HG03469 (cell line): ENCODE measurements at regions not wholly inside any gene's neighbourhood (a gene's known extent, or its start where the extent isn't known, plus 50 kb on each side); places are given as distances from the start of the nearest gene placed in this dataset.

Source experiments
- ATAC-seq: cut with Tn5 transposase; IDR thresholded peaks from one replicate; pipeline ENCODE4 v1.9.1; 2021; ENCODE audit warnings: mild to moderate bottlenecking, moderate library complexity, moderate number of reproducible peaks; ENCODE audit not compliant: unreplicated experiment

DNA sequence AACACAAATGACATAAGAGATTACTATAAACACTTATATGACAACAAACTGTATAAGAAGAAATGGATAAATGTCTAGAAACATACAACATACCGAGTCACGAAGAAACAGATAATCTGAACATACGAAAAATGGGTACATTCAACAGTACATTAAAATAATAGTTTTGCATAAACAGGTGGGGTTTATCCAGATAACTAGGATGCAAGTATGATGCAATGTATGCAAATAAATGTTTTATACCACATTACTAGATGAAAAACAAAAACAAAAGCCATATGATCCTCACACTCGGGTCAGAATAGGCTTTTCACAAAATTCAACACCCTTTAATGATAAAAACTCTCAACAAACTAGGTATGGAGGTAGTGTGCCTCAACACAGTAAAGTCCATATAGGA lies 1585.7 kb downstream of the BRINP3 start:
- no peak for ATAC-seq

DNA sequence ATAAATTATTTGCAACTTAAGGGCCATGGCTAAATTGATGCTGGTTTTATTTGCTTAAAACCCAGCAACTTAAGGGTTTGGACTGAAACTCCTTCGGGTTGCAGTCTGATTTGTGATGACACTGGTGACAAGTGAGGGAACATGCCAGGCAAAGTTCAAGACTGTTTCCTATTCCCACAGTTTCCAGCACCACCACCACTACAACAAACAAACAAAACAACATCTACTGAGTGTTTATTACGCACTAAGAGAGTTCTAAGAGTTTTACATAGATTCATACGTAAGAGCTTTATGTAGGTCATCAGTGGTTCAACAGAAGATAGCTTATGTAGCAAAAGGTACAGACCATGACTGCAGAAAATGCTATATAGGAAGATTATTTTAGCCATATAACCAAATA lies 1582.1 kb downstream of the BRINP3 start:
- no peak for ATAC-seq

DNA sequence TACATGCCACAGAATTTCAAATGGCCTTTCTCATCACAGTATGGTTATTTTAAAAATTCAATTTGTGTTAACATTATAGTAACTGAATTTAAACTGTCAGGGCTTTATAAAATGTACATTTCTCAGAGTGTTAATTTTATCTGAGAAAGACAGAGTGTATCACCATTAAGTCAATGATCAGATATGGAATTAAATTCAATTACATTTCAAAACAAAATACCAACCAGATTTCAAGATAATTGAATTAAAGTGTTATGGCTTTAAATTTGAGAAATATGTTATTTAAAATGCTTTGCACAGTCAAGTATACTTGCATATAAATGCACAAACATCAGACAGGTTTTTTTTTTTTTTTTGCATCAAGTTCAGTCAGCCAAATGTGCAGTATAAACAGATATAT lies 1574.4 kb downstream of the BRINP3 start:
- ATAC-seq = no peak

DNA sequence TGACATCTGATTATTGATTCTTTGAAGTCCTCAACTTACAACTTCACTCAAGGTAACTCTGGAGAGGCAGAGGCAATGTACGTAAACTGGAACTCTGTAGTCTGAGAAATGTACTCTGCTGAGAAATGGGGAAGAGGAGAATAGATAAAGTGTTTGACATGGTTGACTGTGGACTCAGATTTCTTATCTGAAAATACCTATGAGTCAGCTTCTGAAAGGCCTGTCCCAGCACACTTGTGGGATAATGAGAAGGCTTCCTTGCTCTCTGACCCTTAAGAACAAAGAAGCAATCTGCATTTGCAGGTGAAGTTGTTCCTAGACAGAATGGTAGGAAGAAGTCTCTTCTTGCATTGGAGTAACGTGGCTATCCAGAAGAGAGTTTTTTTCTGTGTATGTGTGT lies 1573.5 kb downstream of the BRINP3 start:
- ATAC-seq = no peak

DNA sequence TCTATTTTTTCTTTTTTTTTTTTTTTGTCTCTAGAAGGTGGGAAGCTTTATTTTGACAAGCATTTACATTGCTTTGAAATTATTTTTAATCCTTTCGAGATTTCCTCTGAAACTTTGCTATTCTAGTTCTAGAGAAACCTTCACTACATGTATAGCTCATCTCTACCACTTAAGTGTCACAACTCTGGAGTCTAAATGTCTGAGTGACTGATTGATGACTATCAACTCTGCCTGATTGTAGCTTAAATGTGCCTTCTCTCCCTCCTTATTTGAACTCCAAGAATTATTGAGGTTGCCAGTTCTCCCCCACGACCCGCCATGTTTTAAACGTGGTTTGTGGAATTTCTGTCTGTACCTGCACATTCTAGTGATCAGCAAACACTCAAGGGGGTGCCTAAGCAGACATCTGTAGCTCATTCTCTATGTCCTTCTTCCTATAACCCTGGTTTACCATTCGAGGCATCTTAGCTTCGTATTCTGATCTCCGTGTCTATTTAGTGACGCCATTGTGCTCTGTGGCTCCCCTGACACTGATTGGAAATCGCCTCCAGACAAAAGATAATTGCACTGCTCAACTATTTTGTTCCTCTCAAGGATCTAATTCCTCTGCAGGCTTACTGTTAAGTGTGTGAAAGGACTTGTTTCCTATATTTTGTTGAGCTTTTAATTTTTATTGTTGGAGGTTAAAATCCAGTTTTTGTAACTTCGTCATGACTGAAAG lies 1570.6 kb downstream of the BRINP3 start:
- ATAC-seq = no peak

DNA sequence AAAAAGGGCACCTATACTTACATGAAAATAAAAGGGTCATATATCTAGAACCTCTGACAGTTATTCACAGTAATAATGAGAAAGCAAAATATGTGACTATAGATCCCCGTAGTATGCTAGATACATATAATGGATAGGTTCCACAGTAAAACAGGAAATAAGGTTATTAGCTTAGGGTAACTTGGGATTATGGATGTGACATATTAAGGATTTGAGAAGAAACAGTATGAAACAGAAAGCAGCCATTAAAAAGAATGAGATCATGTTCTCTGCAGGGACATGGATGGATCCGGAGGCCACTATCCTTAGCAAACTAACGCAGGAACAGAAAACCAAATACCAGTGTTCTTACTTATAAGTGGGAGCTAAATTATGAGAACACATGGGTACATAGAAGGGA lies 1547.3 kb downstream of the BRINP3 start:
- no peak for ATAC-seq

DNA sequence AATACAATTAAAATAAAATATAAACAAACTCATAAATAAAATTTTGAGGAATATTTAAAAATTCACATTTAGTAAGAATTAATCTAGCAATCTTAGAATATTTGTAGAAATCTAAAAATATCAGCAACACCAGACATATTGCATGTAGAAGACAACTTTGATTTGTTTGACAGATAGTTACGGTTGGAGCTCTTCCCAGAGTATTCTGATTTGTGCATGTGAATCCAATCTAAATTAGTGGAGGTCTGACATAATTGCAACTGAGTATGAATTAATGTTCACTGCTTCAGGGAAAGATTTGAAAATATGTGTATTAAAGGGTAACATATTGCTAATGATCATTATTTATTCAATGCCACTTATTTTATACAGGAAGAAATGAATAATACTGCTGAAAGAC lies 1546.2 kb downstream of the BRINP3 start:
- ATAC-seq = no peak

DNA sequence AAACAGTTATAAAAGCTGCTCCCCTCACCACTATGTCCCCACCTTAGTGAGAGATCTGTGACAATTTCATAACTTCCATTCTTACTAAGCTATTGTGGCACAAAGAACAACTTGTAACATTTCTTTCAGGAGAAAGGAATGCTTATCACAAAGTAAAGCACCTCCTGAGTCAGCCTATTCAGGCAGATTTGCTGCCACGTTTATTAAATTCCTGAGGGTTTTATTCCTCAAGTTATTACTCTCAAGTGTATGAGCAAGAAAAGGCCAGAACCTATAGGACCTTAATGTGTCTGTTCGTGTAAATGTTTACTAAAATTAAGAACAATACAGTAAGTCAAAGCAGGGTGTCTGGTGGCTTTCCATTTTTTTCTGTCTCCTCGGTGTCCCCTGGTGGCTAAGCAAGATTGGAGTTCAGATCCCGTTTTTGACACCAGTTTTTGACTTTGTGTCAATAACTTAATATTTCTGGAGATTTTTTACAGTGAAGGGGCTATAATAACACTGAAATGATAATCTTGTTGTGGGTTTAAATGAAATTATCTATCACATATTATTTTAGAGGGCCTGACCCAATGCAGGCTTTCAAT lies 1539.6 kb downstream of the BRINP3 start:
- ATAC-seq = no peak

DNA sequence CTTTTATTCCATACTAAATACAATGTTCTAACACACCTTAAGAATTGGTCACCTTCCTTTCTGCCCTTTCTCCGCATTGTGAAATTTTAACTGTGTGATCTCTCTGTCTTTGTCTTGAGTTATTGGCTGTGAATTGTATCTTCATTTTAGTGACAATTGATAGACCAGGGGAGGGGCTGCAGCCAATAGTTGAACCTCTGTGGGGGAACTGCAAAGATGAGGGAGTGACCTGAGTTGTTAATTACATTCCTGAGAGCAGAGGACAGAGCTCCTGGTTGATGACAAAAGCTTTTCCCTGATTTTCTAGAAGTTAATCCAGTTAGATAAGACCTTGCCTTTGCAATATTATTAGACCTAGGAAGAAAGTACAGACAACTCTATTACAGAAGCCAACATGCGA lies 1535.7 kb downstream of the BRINP3 start:
- ATAC-seq = no peak

DNA sequence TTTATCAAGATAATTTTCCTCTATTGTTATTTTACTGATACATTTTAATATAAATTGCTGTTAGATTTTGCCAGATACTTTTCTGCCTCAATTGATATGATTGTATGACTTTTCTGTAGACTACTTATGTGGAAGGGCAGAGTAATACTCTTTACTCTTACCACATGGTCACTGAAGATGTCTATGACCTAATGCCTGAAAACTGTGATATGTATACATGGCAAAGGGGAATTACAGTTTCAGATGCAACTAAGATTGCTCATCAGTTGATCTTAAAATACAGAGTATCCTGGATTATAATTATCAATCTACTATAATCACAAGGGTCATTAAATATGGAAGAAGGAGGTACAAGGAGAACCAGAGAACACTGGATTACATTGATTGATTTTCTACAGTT lies 1528.0 kb downstream of the BRINP3 start:
- no peak for ATAC-seq

DNA sequence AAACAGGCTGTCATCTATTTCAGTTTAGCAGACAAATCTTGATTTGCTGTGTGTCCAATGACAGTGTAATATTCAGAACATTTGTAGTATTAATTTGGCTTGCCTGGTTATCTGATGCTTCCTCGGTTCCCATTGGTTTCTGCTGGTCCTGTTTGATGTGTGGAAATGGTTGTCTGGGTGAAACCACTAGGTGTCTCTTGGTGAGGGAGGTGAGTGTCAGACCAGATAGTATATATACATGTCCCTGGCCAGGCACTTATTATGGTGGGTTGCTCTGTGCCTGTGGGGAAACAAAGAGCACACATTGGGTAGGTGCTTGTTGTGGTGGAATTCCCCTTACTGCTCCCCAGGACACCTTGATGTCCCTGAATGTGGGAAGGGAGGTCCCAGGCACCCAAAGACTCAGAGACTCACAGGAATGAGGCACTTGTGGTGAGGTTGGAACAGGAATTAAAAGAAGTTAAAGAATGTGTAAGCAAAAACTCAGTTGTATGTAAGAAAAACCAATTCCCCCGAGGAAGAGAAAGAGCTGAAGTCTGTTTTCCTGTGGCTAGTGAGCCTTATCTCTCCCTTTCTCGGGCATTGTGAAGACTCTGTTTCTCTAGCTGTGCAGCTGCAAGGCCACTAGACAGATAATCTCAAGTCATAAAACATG lies 1519.1 kb downstream of the BRINP3 start:
- no peak for ATAC-seq

DNA sequence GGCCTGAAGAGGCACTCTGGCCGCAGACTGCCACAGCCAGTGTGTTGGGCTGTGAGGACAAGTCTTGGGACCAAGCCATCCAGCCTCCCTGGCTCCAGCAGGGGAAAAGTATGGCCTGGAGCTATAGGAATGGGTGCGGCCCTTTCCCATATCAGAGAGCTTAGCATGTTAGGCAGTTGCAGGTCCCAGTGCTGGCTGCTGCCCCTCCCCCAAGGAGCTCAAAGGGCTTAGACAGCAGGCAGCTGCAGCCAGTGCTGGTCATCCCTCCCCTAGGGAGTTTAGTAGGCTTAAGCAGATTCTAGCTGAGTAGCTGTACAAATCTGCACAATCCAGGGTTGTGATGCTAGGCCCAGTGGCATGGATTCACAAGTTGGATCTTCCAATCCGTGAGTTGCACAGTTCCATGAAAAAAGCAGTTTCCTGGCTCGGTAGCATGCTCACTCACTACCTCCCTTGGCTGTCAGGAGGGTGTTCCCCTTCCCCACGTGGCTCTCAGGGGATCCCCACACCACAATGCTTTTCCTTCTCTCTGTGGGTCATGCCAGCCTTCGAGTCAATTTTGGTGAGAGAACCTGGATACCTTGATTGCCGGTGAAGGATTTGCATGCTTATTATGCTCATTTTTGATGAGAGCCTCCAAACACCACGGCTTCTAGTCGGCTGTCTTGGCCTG lies 1490.8 kb downstream of the BRINP3 start:
- no peak for ATAC-seq

DNA sequence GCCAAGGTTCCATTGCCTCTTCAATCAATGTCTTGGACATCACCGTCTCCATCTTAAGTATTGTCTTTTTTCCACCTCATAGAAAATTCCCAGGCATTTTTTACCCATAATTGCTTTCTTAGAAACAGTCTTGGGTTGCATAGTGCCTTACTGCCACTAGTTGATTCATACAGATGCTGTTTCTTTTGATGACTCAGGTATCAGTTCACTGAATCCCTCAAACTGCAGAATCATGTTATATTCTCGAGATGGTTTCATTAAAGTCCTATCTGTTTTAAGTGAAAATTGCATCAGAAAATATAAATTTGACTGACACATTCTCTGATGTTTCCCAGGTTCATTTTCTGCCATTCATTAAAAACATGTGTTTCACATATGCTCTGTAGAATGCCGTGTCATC lies 1489.1 kb downstream of the BRINP3 start:
- no peak for ATAC-seq

DNA sequence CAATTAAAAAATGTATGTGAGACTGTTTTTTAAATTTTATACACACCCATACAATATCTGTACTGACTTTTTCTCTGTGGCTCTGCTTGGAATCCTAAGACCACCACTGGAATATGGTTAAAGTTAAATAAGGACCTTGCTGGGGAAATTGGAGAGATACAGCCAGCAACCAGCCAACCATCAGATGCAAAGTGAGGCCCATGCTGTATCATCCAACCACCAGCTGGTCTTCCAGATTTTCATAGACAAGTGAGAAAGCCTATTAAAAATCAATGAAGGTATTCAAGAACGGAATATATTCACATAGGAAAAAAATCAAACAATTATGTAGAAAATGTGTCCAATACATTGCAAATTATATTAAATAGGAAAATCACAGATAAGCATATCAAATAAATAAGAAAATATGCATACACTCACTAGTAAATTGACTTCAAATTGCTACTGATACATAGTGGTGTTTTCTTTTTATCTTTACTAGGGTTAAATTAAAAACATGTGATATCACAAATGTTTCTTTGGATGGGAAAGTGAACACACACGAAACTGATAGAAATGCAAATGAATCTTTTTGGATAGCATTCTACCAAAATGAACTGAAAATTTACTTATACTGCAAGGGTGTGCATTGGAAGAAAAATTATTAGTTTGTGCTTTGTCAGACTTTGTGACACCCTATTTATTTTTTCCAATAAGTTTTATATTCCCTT lies 1486.3 kb downstream of the BRINP3 start:
- no peak for ATAC-seq

DNA sequence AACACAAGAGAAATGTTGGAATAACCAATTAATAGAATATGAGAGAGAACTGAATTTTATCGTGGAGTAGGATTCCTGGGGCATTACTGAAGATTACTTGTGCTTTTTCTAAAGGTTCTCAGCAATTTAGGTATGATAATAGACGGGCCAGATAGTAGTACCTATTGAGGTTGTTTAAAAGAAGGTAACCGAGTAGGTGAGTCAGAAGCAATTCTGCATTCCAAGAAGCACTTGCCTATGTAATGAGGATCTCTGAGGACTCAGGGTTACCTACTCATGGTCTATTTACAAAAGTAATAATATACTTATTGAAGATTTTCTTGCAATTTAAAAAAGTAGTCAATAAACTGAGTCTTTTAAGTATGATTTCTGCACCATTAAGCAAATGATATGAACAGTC lies 1469.8 kb downstream of the BRINP3 start:
- no peak for ATAC-seq

DNA sequence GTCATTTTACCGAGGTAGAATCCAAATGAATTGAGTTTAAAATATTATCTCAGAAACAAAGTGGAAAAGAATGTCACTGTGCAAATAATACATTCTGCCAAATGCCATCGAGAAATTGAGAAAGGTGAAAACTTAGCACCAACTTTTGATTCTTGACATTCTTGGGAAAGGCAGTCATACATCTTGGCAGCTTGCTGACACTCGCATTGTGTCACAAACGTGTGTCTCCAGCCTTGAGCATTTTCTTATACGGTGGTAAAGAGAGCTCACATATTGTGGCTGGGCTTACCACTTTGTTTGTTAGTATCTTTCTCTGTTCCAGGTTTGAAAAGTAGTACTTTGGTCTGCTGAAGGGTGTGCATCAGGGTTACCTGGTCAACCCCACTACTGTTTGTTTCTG lies 1456.1 kb downstream of the BRINP3 start:
- ATAC-seq = no peak

DNA sequence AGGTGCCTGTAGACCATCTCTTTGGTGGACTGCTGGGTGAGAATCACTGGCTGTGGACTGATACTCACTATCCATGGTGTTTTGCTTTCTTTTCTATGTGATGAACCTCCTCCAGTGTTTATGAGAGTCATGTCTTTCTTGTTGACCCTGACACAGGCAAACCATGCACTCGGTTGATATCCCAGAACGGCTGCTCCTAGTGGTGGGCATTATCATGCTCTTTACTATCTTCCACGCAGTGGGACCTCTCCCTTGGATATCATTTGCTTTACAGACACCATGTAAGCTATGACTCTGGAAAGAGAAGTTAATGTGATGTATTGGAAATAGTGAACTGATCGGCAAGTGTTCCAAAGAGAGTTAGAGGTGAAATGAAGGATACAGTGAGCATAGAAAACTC lies 1455.6 kb downstream of the BRINP3 start:
- ATAC-seq = no peak

DNA sequence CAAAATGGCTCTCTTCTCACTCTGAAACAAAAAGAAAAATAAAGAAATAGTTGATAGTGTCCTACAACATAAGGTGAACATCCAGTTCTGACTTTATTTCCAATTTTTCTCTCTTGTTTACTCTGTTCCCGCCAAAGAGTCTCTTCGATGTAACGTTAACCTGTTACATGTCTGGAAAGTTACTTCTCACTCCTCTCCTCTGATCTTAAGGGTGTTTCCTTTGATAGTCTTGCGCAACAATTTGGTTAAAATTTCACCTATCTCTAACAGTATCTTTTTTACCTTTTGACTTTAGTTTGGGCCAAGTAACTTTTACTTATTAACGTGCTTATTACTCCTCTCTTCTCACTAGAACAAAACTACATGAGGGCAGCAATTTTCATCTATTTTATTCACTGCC lies 1450.2 kb downstream of the BRINP3 start:
- ATAC-seq = no peak

DNA sequence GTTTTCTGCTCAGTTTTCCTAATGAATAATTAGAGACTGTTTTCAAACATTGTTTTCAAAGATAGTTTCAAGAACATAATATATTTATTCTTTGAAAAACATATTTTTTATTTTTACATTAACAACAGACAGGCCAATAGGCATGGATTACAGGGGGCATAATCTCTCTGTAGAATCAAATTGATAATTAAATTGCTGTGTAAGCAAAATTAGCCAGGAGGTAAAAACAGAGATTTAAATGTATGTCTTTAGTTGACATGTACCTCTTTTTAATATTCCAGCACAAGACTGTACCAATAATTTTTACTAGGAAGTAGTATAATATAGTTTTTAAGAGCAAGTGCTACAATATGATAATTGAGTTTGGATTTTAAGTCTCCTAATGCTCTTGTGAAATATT lies 1444.5 kb downstream of the BRINP3 start:
- no peak for ATAC-seq

DNA sequence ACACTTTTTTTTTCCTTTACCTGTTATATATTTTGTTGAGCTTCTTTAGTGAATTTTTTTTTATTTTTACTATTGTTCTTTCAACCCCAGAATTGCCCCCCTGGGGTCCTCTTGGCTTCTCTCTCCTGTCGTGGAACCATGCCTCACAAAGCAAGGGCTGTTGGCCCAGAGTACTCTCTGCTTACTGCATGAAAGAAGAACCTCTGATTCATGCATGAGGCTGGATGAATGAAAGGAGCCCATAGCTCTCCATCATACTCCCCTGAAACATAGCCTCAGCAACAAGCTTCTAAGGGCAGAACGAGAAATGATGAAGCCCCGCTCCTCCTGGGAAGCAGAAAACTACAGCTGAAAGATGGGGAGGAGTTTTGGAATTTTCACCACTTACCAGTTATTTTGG lies 1441.0 kb downstream of the BRINP3 start:
- no peak for ATAC-seq

DNA sequence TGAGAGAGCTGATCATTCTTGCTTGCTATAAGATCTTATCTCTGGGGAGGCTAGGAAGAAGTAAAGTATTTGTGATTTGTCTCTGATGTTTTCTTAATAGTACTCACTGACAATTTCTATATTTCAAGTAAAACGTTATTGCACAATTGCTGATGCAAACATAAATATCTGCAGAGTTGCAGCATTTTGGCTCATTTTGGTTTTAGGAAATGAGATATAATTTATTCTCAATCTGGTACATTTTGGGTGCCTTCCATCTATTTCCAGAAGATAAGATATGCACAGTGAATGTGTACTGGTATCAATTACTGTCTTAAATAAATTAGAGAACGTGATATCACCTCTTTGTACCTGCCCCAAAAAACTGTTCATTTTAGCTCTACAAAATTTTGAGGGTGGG lies 1431.5 kb downstream of the BRINP3 start:
- ATAC-seq = no peak
